Stimulated activated CD8-positive, alpha-beta memory T cell treated with anti-CD3 and anti-CD28 coated beads, Interleukin-4, amount 100 ng/mL, for 4 hours (primary cell): ENCODE measurements at regions not wholly inside any gene's neighbourhood (a gene's known extent, or its start where the extent isn't known, plus 50 kb on each side); places are given as distances from the start of the nearest gene placed in this dataset.
"Not testable (repeated sequence)": the region's sequence is repeated elsewhere in the genome, so short reads cannot be mapped to it uniquely, and the experiment has no call there.

ENCODE experiments used
- DNase-seq, 2 donors: peaks; one replicate each; pipeline ENCODE4 v3.0.0-alpha.2; 2020; ENCODE audit warnings: low read depth in 2 of 2, low spot score in 1 of 2

DNA sequence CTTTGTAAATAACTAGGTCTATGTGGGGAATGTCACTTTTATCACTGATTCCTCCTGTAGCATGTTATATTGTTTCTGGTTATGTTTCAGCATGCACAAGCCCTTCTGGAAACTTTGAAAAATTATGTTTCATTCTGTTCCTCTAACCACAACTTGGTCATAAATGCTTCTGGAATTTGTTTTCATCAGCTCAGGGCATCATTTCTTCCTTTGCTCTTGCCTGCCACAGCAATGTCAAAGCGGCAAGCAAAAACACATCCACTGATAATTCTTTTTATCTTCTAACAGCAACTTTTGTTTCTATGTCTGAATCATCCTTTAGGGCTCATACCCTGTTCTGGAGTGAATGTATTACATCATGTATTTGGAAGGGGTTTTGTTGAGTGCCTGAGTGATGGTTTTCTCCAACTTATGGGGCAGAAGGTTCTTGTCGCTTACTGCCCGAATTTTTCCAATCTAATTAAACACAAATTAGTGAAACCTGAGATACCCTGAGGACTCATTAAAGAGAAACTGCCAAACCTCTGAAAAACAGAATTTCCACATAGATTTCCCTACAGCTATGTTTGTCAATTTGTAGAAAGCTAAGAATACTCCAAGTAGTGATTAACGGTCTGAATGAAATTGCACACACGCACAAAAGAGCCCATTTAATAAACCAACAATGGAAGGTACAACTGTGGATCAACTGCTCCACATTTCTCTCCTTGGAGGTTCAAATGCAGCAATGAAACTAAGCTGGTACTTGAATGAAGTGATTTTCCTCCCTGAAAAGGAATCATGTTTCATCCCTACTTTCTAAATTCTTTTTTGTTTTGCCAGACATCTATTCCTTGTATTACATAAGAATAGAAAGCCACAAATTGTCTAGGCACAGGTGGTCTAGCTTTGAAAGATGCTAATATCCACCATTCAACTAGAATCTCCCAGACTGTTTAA is 173.5 kb upstream of the KRR1 start:
- no peak for DNase-seq

DNA sequence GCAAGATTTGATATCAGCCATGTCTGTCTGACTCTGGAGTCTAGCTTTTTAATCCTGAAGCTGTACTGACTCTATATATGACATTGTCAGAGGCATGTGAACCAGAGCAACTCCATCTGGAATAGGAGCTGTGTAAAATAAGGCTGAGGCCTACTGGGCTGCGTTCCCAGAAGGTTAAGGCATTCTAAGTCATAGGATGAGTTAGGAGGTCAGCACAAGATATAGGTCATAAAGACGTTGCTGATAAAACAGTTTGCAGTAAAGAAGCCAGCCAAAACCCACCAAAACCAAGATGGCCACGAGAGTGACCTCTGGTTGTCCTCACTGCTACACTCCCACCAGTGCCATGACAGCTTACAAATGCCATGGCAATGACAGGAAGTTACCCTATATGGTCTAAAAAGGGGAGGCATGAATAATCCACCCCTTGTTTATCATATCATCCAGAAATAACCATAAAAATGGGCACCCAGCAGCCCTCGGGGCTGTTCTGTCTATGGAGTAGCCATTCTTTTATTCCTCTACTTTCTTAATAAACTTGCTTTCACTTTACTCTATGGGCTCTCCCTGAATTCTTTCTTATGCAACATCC is 172.7 kb upstream of the KRR1 start:
- DNase-seq, result not testable (repeated sequence)

DNA sequence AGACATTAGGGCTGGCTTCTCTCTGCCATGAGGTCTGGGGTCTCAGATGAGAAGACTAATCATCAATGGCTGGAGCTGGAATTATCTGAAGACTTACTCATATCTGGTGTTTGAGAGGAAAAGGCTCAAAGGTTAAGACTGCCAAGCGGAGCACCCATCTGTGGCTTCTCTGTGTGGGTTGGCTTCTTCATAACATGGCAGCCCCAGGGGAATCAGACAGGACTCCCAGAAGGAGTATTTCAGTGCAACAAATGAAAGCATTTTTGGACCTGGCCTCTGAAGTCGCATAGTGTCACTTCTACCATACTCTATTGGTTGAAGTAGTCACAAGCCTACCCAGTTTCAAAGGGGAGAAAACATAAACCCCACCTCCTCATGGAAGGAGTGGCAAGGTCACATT is 171.8 kb upstream of the KRR1 start:
- DNase-seq, result no peak

DNA sequence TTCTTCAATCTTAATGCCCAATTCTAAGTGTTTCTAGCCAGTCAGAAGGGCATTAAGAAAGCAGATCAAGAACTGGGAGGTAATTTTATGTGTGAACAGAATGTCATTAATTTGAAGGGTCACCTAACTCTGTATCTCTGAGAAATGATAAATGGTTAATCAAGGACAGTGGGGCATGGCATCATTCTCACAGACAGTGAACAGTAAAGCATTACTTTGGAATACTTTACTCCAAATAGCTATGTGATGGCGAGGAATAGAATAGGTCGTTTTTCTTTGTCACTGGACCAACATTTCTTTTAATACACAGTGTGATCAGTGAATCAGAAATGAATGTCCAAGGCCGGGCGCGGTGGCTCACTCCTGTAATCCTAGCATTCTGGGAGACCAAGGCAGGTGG is 166.1 kb upstream of the KRR1 start:
- DNase-seq, result no peak

DNA sequence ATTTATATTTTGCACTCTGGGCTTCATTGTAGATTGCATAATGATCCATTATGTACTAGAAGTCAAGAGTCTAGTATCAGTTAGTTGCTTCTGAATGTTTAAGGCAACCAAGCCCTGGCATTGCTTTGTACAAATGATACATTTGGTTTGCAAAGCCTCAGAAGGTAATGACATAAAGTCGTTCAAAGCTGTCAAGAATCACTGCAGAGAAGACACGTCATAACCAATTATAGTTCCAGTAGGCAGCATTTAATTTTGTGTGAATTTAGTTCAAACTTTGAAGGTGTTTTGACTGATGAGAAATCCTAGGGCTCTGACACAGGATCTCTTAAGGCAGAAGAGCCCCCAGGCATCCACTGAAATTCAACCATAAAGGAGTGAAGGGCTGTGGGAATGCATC is 163.0 kb upstream of the KRR1 start:
- no peak for DNase-seq

DNA sequence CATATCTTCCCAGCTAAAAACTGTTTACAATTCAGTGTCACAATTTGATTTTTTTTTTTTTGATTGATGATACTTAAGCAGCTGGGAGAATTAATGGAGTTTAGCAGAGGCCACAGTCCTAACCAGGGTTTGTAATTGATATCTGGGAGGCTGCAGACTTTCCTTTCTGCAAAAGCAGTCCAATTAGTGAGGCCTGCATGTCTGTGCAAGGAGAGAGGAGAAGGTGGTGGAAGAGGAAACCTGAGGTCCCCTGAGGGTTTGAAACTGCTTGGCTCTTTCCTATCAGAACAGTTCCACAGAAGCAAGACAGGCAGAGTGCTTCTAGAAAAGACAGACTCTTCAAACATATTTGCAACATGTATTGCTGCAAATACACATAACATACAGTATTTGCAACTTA is 160.8 kb upstream of the KRR1 start:
- no peak for DNase-seq

DNA sequence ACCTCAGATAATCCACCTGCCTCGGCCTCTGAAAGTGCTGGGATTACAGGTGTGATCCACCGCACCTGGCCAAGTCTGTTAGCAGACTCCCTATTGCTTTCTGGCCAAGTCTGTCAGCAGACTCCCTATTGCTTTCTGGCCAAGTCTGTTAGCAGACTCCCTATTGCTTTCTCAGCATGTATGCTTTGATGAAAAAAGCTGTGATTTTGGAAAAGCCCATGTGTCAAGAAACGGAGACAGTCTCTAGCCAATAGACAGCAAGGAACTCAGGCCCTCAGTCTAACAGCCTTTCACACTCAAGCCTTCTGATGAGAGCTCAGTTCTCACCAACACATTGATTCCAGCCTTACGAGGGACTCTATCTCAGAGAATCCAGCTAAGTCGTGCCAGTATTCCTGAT is 158.8 kb upstream of the KRR1 start:
- DNase-seq, result no peak

DNA sequence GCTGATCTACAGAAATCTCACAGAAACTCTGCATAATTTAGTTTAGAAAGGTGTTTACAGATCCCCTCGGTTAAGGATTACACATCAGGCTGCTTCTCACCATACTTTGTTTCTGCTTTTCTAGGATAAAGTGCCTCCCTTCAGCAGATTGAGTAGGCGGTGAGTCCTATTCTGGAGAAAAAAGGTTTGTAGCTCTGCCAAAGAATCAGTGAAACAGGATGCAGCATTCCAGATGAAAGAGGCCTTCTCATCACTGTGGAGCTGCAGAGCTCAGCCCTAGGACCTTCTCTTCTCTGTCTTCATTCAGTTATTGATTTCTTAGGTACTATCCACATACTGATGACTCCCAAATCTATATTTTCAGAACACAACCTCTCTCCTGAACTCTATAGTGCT is 155.5 kb upstream of the KRR1 start:
- no peak for DNase-seq

DNA sequence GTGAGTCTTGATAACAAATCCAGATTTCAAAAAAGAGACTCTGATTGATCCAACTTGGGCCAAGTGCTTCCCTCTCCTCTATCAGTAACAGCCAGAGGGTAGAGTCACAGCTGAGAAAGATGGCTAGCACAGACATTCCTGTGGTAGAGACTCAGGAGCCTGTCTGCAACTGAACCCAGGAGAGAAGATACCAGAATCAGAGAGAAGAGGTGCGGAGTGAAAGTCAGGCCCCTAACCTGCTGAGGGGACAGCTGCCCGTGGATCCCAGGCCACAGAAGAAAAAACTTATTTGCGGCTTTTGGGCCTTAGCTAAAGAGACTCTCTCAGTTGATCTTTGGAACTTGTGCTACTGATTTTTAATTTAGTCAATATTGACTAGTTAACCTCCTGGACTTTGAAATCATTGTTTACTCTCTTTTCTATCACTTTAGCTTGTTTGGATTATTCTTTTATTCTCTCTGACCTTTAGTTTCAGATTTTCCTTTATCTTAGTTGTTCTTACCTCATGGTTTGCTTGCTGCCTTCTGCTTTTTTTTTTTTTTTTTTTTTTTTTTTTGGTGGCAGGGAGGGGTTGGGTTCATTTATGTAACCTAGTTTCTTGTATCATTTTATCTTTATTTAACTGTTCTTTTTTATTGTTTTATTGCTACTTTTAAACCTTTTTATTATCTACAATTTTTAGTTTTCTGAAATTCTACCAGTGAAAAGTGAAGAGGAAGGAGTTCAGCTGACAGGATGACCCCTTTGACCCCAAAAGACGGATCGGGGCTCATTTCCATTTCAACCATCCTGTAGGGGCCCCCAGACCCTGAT is 154.9 kb upstream of the KRR1 start:
- no peak for DNase-seq

DNA sequence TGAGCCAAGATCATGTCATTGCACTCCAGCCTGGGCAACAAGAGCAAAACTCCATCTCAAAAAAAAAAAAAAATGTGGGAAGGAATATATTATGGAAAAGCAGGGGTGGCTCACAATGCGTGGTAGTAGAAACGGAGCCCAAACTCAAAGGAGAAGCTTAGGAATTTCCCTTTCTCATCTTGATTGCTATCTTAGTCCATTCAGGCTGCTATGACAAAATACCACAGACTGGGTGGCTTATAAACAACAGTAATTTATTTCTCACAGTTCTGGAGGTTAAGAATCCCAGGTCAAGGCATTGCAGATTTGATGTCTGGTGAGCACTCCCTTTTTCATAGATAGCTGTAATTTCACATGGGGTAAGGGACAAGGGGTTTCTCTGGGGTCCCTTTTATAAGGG is 153.8 kb upstream of the KRR1 start:
- DNase-seq, result no peak

DNA sequence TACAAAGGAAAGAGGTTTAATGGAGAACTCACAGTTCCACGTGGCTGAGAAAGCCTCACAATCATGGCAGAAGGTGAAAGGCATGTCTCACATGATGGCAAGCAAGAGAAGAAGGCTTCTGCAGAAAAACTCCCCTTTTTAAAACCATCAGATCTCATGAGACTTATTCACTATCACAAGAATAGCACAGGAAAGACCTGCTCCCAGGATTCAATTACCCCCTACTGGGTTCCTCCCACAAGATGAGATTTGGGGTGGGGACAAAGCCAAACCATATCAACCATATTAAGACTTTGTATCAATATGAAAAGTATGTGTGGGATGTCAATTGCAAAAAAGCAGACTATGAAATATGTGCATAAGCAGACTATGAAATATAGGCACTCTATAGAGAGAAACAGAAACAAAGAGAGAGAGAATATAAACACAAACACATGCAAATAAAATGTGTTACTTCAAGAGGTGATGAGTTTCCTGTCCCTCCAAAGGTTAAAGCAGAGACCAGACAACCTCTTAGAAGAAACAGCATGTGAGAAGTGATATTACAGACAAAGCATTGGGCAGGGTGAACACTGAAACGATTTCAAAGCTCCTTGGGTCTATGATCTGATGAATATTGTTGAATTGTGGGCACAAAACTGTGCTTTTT is 151.2 kb upstream of the KRR1 start:
- DNase-seq, result no peak

DNA sequence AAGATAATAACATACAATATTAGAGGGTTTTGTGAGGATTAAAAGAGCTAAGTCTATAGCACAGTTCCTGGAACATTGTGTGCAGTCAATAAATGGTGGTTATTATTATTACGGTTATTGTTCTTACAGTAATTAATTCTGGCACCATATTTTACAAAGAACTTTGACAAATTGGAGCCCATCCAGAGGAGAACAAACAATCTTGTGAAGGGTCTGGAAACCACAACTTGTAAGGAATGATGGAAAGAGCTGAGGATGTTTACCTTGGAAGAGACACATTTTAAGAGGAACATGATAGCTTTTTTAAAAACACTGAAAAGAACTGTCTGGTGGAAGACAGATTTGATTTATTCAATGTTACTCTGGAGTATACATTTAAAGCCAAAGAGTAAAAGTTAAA is 150.5 kb upstream of the KRR1 start:
- no peak for DNase-seq

DNA sequence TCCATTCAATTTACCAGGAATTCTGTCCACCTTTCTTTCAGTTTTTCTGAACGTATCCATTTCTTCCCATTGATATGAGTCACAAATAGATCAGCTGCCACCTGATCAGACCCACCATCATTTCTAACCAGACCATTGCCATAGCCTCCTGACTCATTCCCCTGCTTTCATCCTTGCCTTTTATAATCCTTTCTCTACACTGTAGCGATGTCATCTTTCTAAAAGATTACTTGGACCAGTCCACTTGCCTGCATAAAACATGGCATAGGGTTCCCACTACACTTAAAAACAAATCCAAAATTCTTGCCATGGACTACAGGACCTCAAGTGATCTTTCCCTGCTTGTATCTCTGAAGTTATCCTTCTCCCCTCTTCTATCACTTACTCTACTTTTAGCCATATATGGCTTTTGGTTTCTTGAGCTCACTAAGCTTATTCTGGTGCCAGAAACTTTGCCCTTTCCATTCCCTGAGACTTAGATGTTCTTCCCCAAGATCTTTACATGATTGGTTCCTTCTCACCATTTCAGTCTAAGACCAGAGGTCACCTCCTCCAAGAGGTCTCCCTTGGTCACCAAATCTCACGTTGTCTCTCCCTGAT is 149.5 kb upstream of the KRR1 start:
- no peak for DNase-seq

DNA sequence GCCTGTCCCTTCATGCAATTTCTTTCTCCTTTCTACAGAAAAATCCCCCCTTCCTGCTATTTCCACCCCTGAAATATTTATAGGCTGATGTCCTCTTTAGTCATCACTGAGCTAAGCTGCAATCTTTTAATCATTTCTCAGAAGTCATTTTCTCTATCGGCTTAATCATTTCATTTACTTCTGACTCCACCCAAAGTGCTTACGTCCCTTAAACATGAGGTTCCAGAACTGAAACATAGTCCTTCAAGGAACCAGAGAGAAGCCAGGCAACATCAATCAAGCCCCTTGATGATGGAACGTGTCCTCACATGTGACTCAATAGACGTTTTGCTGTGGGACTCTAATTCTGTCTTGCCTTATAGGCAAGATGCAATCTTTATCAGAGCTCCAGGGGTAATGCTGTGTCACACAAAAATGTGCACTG is 148.7 kb upstream of the KRR1 start:
- no peak for DNase-seq

DNA sequence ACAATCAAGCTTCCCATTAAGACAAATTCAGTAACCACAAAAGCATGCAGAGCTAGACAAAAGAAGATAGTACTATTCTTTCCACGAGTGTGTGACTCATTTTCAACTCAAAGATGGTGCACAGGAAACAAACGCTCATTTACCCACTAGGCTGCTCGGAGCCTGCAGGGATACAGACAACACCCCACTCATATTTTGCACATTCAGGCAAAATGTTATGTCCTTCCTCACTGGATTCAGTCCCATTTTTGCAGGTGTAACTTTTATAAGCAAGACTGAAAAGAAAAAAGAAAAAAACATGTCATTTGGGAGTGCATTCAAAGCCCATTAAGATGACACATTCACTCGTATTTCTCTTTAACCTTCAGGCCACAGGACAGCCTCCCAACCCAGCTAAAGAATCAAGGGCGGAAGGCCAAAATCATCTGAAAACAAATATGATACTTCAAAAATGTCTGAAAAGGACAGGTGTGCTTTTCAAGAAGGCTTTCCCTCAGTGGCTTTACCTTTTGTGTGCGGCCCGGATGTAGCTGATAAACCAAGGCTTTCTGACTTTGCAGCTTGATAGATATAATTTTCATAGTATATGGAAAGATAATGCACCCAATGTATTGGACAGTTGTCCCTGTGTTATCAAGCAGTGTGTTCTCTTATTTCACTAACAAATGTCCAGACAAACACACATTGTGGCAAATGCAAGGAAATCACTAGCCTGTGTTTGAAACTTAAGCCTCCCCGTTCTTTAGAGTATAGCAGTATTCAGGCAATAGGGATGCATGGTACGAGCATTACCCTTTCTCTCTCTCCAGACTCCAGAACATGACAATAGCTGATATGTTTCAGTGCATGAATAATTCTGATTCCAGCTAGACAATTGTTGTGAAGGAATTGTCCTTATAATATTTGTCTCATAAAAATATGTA is 147.8 kb upstream of the KRR1 start:
- DNase-seq, result no peak

DNA sequence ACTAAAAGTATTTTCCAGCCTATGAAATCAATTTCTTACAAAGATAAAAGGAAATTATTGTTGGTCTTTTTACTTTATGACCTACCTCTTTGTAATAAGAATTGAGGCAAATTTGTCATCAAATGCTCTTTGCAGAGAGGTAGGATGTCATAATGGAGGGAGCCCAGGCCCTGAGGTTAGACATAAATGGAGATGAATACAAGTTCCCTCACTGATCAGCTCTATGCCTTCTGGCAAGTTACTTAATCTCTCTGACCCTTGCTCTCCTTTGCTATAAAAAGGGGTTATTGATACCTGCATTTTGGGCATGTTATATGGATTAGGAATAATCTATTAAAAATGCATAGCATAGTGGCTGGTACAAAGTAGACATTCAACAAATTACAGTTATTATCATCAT is 146.9 kb upstream of the KRR1 start:
- no peak for DNase-seq

DNA sequence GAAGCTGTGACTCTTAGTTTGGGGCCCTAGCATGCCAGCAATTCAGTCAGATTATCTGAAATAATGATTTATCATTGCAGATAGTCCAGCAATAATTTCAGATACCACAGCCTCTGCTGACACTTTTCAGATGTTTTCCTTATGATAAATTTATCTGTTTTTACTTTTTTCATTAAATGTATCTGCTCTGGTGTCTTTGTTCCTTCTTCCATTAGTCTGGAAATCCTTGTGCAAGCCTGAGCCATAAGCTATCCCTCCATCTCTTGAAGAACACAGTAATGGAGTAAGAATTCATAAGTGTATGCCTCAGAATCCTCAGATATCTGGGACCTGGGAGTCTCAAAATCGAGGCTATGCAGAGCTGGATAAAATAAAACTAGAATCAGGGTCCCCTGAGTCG is 146.4 kb upstream of the KRR1 start:
- no peak for DNase-seq

DNA sequence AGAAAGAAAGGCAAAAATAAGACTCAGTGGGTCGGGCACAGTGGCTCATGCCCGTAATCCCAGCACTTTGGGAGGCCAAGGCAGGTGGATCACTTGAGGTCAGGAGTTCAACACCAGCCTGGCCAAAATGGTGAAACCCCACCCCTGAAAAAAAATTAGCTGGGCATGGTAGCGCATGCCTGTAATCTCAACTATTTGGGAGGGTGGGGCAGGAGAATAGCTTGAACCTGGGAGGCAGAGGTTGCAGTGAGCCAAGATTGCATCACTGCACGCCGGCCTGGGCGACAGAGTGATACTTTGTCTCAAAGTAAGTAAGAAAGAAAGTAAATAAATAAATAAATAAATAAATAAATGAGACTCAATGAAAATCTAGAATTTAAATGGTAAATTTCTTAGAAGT is 145.9 kb upstream of the KRR1 start:
- not testable (repeated sequence) for DNase-seq

DNA sequence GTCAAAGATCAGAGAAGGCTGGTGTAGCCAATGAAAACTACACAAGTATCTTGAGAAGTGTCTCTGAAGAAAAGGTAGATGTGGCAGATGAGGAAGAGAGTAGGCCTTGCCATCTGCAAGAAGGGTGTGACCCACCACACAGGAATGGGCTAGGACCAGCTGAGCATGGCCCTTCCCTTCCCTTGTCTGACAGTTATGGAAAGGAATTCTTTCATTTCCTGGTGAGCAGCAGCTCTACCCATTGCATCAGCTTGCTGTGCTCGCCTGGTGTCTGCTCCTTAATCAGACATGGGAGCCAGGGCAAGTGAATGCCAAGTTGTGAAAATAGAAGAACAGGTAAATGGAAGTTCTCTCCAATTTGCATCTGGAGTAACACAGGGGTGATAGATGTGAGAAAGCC is 145.2 kb upstream of the KRR1 start:
- no peak for DNase-seq

DNA sequence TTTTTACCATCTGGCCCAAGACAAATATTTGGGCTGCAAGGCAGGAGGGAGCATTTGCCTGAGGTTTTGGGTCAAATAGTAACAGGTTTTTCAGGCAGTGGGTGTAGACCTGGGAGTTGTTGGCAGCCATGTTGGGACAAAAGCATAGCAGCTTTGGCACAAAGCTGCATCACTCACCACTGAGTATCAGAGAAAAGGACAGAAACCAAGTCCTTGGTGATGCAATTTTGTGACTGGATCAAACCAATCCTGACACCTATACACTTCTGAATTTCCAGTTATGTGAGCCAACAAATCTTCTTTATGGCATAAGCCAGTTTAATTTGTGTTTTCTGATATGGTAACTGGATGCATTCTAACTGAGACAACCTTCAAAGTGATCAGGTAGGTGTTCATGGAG is 144.8 kb upstream of the KRR1 start:
- no peak for DNase-seq
